ENCODE measurements at regions not wholly inside any gene's neighbourhood (a gene's known extent, or its start where the extent isn't known, plus 50 kb on each side); places are given as distances from the start of the nearest gene placed in this dataset.

DNA sequence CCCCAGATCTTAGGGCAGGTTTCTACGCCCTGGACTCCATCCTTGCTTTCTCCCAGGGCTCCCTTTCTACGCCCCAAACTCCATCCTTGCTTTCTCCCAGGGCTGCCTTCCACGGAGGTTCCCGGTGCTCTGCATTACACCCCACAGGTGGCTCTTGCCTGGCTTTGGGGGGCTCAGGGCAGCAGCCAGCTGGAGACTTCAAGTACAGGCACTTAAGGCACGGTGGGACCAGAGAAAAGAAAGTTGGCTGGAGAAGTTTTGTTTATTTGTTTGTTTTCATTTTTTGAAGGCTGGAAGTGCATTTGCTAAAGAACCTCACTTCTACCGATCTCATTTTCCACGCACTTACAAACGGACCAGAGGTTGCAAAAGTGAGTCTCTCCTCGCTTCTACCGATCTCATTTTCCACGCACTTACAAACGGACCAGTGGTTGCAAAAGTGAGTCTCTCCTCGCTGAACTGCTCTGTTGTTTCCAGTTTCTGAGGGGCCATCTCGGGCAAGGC is 103.8 kb upstream of the MED13L start:
- DNase-seq (ENCODE audit: low read depth in 2 of 2, low spot score in 1 of 2), result no peak

DNA sequence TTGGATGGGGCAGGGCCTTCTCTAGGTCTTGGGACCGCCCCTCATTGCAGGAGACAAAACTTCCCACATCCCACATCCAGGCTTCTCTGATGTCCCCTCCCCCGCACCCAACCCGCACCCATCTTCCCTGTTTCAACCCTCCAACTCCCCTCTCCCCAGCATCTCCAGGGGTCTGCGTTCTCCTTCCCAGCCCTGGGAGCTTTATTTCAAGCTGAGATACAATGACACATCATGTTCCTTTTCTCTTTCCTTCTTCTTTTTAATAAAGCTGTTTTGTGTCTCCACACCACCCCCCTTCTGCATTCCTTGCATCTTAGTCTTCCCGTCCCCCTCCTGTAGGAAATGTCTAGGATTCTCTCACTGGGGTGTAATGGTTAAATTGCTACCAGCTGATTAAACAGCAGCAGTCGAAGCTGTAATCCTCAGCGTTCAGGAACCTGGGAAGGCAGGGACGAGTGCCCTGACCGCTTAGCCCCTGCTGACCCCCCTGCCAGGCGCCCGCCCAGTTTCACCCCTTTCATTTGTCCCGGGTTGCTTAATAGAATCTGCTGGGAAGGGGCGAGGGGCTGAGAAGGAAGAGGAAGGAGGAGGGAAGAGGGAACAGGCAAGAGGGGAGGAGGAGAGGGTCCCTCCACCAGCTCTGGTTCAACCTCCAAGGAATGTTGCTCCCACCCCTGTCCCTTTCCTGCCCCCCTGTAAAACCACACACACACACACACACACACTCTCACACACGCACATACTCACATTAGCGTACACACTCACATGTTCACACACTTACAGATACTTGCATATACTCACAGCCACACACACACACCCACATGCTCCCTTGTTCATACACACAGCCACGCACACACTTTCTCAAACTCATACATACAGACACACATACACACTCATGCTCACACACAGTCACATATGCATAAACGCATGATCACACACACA is 104.5 kb upstream of the MED13L start:
- DNase-seq (ENCODE audit: low read depth in 2 of 2, low spot score in 1 of 2), result no peak

DNA sequence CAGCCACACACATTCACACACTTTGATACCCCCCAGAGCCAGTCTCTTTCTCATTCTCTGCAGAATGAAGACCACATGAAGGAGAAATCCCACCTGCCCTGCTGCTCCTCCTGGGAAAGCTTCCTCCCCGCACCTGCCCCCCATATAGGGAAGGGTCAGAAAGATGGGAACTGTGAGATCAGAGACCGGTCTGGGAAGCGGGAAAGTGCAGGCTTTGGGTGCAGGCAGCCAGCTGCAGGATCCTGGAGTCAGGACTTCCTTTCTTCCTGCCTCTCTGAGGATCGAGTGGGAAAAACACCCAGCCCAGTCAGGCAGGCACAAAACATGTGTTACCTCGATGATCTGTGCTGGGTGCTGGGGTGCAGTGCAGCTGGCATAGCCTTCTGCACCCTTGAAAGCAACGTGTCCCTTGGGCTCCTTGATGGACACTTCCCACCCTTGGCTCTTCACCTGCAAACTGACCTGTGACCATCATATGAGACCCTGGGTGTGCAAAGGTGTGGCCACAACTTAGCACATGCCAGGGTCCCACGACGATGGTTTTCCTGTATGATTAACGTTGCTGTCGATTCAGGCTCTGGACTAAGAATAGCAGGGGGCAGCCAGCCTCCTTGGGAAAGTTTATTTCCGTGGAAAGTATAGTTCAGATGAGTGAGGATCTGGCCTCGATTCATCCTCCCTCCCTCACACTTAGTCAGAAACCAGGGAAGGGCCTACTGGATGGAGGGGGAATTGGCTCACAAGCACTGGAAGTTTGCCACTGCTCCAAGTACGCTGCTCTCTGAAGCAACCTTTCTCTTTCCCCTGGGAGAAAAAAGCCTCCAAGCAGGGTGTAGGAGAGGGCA is 105.4 kb upstream of the MED13L start:
- no peak for DNase-seq (ENCODE audit: low read depth in 2 of 2, low spot score in 1 of 2)

DNA sequence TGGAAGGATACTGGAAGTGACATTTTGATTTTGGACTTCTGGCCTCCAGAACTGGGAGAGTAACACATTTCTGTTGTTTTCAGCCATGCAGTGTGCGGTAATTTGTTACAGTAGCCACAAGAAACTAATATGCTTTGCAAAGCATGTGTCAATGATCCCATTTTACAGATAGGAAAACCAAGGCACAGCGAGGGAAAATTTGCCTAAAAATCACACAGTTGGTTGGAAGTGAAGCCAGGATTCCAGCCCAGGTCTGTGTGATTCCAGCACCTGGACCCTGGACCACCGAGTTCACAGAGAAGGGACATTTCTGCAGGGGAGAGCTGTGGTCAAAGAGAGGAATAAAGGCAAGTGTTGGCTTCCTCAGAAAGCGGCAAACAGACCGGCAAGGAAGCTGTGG is 106.7 kb upstream of the MED13L start:
- no peak for DNase-seq (ENCODE audit: low read depth in 2 of 2, low spot score in 1 of 2)

DNA sequence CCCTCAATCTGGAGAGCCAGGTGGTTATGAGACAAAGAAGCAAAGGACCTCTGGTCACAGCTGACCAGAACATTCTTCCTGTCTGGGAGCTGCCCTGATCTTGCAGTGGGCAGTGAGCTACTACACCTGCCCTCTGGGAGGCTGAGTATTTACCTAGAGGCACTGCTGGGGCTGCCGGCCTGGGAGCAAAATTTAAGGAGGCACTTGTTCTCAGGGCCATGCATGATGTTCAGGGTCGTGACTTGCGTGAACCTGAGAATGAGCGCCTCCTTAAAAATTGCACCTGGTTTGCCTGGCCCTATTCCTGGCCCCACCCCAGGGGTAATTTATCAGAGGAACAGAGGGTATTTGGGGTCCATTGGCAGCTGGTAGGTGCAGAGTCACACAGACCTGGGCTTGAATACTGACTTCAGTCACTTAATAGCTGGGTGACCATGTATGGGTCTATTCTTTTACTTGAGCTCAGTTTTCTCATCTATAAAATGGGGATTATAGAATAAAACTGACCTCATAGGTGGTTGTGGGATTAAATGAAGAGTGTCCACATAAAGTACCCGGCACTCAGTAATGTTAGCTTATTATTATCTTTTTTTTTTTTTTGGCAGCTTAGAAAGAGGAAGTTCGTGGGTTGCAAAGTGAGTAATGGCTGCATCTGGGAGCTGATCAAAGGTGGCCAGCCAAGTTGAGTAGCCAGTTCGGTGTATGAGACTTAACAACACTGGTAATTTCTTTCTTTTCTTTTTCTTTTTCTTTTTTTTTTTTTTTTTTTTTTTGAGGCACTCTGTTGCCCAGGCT is 107.4 kb upstream of the MED13L start:
- no peak for DNase-seq (ENCODE audit: low read depth in 2 of 2, low spot score in 1 of 2)

DNA sequence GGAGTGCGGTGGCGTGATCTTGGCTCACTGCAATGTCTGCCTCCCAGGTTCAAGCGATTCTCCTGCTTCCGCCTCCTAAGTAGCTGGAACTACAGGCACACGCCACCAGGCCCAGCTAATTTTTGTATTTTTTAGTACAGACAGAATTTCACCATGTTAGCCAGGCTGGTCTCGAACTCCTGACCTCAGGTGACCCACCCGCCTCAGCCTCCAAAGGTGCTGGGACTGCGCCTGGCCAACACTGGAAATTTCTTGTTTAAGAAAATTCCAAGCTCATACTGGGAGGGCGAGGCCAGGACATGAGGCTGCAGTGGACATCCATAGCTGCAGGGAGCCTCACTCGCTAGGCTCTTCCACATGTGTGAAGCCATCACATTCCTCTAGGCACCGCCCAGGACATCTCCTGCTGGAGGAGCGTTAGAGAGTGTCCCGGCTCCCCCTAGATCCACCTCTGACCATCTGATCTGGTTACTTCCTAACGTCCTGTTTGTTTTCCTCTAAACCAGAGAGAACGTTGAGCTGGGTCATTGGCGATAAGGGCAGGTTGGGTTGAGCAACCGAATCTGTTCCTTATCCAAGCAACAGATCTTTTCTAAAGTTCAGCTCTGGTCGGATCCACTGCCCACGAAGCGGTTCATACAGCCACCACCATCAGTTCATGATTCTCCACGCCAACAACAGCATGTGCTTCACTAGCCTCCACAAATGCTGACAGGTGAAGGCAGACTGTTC is 108.2 kb upstream of the MED13L start:
- DNase-seq (ENCODE audit: low read depth in 2 of 2, low spot score in 1 of 2), result no peak

DNA sequence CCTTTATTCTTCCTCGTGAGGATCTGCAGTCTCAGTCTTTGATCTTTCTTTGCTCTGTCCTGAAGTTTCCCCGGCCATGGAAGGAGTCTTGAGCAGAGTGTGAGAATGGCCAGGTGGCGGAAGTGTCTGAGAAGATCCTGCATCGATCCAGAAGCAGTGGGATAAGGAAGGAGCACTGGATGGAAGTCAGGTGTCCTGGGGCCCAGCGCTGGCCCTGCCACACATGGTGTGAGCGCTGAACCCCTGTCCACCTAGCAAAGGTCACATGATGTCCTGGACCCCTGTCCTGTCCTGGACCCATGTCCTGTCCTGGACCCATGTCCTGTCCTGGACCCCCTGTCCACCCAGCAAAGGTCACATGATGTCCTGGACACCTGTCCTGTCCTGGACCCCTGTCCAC is 111.8 kb upstream of the MED13L start:
- no peak for DNase-seq (ENCODE audit: low read depth in 2 of 2, low spot score in 1 of 2)

DNA sequence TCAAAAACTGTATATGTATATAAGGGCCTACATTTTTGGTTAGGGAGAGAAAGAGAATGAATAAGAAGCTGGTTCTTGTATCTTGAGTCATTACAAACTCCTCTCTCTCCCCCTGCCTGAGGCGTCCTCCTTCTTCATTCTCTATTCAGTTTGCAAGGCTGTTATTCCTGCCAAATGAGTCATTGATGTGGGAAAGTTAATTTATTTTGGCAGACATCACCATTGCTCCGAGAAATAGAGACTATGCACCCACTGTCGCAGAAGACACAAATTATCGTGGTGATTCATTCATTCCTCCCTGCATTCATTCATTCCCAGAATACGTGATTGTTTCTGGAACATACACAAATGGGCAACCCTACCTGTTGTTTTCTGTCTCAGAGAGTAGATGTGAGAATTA is 112.5 kb upstream of the MED13L start:
- DNase-seq (ENCODE audit: low read depth in 2 of 2, low spot score in 1 of 2), result no peak

DNA sequence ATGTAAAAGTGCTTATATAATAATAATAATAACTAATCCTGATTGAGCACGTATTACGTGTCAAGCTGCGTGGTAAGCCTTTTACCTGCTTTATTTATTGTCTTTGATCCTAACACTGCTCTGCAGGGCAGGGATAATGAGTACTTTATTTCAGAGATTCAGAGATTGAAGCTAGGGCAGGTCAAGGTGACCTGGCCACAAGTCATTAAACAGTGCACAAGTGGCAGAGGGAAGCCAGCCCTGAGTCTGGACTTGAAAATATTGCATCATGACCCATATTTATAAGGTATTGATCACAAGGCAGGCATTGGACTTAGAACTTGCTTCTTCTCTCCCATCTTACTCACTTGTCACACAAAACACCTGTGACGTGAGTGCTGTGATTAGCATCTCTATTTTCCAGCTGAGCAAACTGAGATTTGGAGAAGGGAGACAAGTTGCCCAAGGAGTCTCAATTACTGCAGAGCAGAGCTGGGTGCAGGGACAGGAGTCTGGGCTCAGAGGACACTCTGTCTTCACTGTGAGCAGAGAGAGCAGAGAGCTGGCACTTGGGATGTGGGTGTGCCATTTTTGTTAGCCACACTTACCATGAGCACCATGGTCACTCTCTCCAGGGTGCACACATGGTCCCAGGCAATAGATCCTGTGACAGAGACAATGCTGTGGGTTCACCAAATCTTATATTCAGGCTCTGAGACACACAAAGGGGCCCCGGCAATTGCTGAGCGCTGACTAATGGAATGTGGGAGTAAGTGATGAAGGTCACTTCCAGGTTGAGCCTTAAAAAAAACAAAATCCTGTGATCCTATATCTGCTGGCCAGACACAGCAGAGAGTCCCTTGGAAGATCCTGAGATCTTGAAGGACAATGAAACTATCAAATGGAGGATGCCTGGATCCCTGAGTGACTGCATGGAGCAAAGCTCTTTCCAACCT is 113.2 kb upstream of the MED13L start:
- DNase-seq (ENCODE audit: low read depth in 2 of 2, low spot score in 1 of 2), result no peak

DNA sequence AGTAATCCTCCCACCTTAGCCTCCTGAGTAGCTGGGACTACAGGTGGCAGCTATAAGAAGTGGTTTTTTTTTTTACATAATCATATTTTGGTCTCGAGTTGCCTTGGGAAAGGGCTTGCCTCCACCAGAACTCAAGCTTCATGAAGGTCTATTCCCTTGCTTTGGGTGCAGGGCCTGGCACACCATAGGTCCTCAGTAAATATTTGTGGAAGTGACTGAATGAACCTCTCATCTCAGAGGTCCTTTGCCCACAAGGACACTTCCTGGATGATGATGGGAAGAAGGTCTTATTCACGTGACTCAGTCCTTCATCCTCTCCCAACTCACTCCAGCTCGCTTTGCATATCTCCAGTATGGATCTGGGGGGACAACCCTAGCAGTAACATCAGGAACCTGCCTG is 114.0 kb upstream of the MED13L start:
- no peak for DNase-seq (ENCODE audit: low read depth in 2 of 2, low spot score in 1 of 2)

DNA sequence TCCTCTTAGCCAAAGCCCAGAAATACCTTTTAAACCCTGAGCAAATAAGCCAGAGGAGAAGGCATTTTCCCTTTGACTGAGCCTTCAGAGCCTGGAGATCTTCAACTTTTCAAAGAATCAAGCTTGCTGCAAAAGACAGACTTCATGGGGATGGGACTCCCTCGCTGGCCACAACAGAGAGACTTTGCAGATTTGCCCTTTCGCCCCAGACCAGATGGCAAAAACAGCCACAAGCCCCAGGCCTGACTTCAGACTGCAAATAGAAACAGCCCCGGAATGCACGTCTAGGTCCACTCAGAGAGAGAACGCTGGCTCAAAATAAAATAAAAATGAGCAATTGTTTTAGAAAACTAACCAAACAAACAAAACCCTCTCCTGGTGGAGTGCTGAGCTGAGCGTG is 114.6 kb upstream of the MED13L start:
- no peak for DNase-seq (ENCODE audit: low read depth in 2 of 2, low spot score in 1 of 2)

DNA sequence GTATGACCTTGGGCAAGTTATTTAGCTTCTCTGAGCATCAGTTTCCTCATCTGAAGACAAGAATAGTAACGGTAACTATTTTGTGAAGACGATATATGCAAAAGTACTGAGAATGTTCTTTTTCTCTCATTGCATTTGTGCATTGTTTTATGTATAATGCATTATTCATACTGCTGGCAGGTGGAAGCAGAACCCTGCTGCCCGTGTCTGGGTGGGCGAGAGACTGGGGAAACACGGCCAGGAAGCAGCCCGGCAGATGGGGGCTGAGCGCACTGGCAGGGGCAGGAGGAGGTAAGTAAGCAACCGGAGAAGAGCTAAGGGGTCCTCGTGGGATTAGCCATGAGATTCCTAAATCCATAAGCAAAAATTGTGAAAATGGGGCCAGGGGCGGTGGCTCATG is 115.8 kb upstream of the MED13L start:
- no peak for DNase-seq (ENCODE audit: low read depth in 2 of 2, low spot score in 1 of 2)

DNA sequence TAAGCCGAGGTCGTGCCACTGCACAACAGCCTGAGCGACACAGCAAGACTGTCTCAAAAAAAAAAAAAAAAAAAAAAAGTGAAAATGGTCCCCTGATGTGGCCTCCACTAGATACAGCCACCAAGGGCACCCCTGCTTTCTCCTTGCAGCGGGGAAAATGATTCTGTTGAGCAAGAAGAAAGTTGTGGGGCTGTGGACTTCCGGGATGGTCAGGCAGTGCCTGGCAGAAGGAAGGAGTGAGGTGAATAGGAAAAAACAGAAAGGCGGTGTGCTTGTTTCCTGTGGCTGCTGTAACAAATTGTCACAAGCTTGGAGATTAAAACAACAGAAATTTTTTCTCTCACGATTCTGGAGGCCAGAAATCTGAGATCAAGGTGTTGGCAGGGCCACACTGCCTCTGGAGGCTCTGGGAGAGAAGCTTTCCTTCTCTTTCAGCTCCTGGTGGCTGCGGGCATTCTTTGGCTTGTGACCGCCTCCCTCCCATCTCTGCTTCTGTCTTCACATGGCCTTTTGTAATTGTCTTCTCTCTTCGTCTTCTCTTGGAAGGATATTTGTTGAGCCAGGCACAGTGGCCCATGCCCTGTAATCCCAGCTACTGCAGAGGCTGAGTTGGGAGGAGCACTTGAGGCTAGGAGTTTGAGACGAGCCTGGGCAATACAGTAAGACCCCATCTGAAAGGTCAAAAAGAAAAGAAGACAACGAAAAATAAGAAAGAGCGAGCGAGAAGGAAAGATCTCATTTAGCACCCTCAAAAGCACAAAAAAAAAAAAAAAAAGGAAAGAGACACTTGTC is 116.6 kb upstream of the MED13L start:
- DNase-seq (ENCODE audit: low read depth in 2 of 2, low spot score in 1 of 2), result no peak

DNA sequence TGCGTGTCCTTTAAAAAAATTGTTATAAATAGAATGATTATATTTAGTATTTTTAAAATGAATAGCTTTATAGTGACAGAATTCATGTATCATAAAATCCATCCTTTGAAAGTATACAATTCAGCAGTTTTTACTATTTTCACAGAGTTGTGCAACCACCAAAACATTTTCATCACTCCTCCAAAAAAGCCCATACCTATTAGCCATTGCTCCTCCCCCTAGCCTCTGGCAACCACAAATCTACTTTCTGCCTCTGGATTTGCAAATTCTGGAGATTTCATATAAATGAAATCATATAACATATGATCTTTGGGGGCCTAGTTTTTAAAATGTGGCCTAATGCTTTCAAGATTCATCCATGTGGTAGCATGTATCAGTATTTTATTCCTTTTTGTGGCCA is 117.9 kb upstream of the MED13L start:
- no peak for DNase-seq (ENCODE audit: low read depth in 2 of 2, low spot score in 1 of 2)

DNA sequence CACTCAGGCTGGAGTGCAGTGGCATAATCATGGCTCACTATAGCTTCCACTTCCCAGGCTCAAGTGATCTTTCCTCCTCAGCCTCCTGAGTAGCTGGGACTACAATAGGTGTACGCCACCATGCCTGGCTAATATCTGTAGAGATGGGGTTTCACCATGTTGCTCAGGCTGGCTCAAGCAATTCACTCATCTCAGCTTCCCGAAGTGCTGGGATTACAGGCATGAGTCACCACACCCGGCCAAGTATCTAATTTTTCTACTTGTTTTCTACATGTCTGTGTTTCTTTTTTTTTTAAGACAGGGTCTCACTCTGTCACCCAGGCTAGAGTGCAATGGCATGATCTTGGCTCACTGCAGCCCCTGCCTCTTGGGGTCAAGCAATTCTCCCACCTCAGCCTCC is 119.7 kb upstream of the MED13L start:
- no peak for DNase-seq (ENCODE audit: low read depth in 2 of 2, low spot score in 1 of 2)

DNA sequence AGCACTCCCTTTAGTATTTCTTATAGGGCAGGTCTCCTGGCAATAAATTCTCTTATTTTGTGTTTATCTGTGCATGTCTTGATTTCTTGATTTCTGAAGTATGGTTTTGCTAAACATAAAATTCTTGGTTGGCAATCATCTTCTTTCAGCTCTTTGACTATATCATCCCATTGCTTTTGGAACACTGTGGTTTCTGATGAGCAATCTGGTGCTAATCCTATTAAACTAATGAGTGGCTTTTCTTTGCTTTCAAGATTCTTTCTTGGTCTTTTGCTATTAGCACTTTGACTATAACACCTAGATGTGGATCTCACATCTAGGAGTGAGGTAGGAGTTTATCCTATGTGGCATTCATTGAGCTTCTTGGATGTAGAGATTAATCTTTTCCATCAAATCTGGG is 120.7 kb upstream of the MED13L start:
- DNase-seq (ENCODE audit: low read depth in 2 of 2, low spot score in 1 of 2), result no peak

DNA sequence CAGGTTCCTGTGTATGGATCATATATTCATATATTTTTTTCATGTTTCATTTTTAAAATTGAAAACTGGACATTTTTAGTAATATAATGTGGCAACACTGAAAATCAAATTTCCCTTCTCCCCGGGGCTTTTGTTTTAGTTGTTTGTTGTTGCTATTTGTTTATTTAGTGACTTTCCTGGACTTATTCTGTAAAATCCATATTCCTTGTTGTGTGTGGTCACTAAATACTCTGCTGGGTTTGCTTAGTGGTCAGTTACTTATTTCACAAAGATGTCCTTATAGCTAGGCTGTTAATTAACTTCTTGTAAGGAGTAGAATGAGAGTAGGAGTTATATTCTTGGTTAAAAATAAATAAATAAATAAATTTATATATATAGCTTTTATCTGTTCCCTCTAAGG is 121.6 kb upstream of the MED13L start:
- DNase-seq (ENCODE audit: low read depth in 2 of 2, low spot score in 1 of 2), result no peak

DNA sequence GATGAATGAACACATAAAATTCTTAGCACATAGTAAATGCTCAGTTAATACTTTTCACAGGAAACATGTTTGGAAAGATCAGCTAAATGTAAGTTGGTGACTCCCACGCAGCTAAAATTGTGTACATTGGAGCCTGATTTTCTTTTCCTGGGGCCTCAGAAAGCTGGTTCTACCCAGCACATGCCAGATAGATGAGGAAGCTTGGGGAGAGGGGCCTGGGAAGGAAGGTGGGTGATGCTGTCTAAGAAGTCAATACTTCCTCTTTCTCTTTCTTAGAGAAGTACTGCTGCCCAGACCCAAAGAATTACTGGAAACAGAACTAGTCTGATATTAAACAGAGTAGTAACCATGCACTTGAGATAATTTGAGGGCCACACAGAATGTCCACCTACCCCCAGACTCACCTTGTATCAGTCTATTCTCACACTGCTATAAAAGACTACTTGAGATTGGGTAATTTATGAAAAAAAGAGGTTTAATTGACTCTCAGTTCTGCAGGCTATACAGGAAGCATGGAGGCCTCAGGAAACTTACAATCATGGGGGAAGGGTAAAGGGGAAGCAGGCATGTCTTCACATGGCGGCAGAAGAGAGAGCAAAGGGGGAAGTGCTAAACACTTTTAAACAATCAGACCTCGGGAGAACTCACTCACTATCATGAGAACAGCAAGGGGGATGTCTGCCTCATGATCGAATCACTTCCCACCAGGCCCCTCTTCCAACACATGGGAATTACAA is 123.3 kb upstream of the MED13L start:
- DNase-seq (ENCODE audit: low read depth in 2 of 2, low spot score in 1 of 2), result no peak

Data from stimulated activated CD8-positive, alpha-beta memory T cell treated with anti-CD3 and anti-CD28 coated beads, Interleukin-4, amount 100 ng/mL, for 4 hours (primary cell).